GM12878 (cell line): ENCODE measurements at regions not wholly inside any gene's neighbourhood (a gene's known extent, or its start where the extent isn't known, plus 50 kb on each side); places are given as distances from the start of the nearest gene placed in this dataset.

Source experiments
- ATAC-seq: fragments of 200-7000 bp; cut with Tn5 transposase; 3 replicates; pipeline ENCODE4 v1.9.1; 2020; ENCODE audit warnings: mild to moderate bottlenecking, moderate library complexity
- BruUV-seq: library from RNA; stranded (reverse); fragments of 400-500 nt; replicated peaks from 2 replicates; lab custom pipeline; 2021; lab: Mats Ljungman, UMichigan
- CTCF ChIA-PET: fragments of 300-600 bp; sonication (Branson Sonifier 250); formaldehyde crosslinking; extraction: SDS; loops from one replicate; lab custom pipeline; 2021; ENCODE audit warnings: inconsistent platforms; lab: Yijun Ruan, JAX
- POLR2A ChIA-PET: fragments of 350-600 bp; formaldehyde crosslinking; extraction: SDS; loops from one replicate; lab custom pipeline; 2021; ENCODE audit warnings: inconsistent platforms; lab: Charles Lee
- RAD21 ChIA-PET: fragments of 300-600 bp; sonication (Branson Sonifier 250); formaldehyde crosslinking; loops from one replicate; lab custom pipeline; 2023; ENCODE audit warnings: antibody characterized with exemption; ENCODE audit not compliant: unreplicated experiment; lab: Charles Lee
- SMC1A ChIA-PET: fragments of 300-600 bp; sonication (Branson Sonifier 250); formaldehyde crosslinking; loops from one replicate; lab custom pipeline; 2023; ENCODE audit not compliant: unreplicated experiment, uncharacterized antibody; lab: Charles Lee
- DNase-seq: peaks from one replicate; pipeline ENCODE4 v3.0.0-alpha.2; 2011; ENCODE audit warnings: low read depth, low spot score
- FAIRE-seq: peaks from 3 replicates; lab custom pipeline; 2011; peaks lifted over from hg19 to GRCh38; lab: Jason Lieb, UNC
- H2AFZ ChIP-seq: 2 replicates; pipeline ENCODE4 v1.6.0; 2011; ENCODE audit warnings: low read depth, low read length, control low read depth; ENCODE audit not compliant: control insufficient read depth
- H3K27ac ChIP-seq: 2 replicates; pipeline ENCODE4 v1.5.1; 2011; ENCODE audit warnings: control low read depth; ENCODE audit not compliant: control insufficient read depth, insufficient read depth
- H3K27me3 ChIP-seq, 2 experiments: replicated peaks in 1 of 2; 2 replicates each; pipeline versions ENCODE4 v1.6.0 to v1.6.1; 2011; ENCODE audit warnings: low read length in 1 of 2; ENCODE audit not compliant: control insufficient read depth in 2 of 2, insufficient read depth in 2 of 2
- H3K36me3 ChIP-seq, 2 experiments: 2 replicates each; pipeline ENCODE4 v1.5.1; 2011; ENCODE audit warnings: low read length in 1 of 2; ENCODE audit not compliant: control insufficient read depth in 2 of 2, insufficient read depth in 2 of 2
- H3K4me1 ChIP-seq: 2 replicates; pipeline ENCODE4 v1.6.1; 2011; ENCODE audit warnings: mild to moderate bottlenecking, low read length, moderate library complexity, mixed read lengths; ENCODE audit not compliant: control insufficient read depth, insufficient read depth
- H3K4me2 ChIP-seq: 2 replicates; pipeline ENCODE4 v1.6.0; 2011; ENCODE audit warnings: control low read depth; ENCODE audit not compliant: control insufficient read depth, insufficient read depth
- H3K4me3 ChIP-seq: fragments of 200-600 bp; sonication (generic); 2 replicates; pipeline ENCODE4 v1.5.1; 2016
- H3K79me2 ChIP-seq: 2 replicates; pipeline ENCODE4 v1.6.0; 2011; ENCODE audit warnings: low read length; ENCODE audit not compliant: control insufficient read depth, insufficient read depth
- H3K9ac ChIP-seq: 2 replicates; pipeline ENCODE4 v1.8.0; 2011; ENCODE audit warnings: low read length, control low read depth, mixed read lengths; ENCODE audit not compliant: control insufficient read depth, insufficient read depth
- H3K9me3 ChIP-seq: replicated peaks from 3 replicates; pipeline ENCODE4 v1.5.1; 2011; ENCODE audit warnings: mild to moderate bottlenecking, low read length; ENCODE audit not compliant: control insufficient read depth, insufficient read depth
- H4K20me1 ChIP-seq: 2 replicates; pipeline ENCODE4 v1.6.0; 2011; ENCODE audit not compliant: control insufficient read depth, insufficient read depth
- CEBPB ChIP-seq, 2 experiments: fragments of 150-350 bp in 1 of 2; IDR thresholded peaks; 2 replicates each; pipeline ENCODE4 v1.6.1; 2012 to 2014; ENCODE audit warnings: low read depth in 2 of 2, low read length in 2 of 2, borderline replicate concordance in 1 of 2, inconsistent platforms in 1 of 2
- EED ChIP-seq: sonication (generic); IDR thresholded peaks from 2 replicates; pipeline ENCODE4 v1.6.1; 2016; ENCODE audit warnings: antibody characterized with exemption, low read depth
- EP300 ChIP-seq, 2 experiments: fragments of 150-350 bp in 1 of 2; IDR thresholded peaks; 2 replicates each; pipeline ENCODE4 v1.6.1; 2011 to 2012; ENCODE audit warnings: low read depth in 2 of 2, low read length in 2 of 2, borderline replicate concordance in 1 of 2, improper control_type of control experiment in 1 of 2, inconsistent platforms in 1 of 2; ENCODE audit not compliant: control insufficient read depth in 1 of 2
- ESRRA ChIP-seq: IDR thresholded peaks from 2 replicates; pipeline ENCODE4 v1.6.1; 2012; ENCODE audit warnings: mild to moderate bottlenecking, low read length, improper control_type of control experiment
- HDGF ChIP-seq: fragments of 450-650 bp; IDR thresholded peaks from 2 replicates; pipeline ENCODE4 v1.6.1; 2016; ENCODE audit warnings: antibody characterized with exemption
- HSF1 ChIP-seq: fragments of 150-350 bp; IDR thresholded peaks from 2 replicates; pipeline ENCODE4 v1.6.1; 2014; ENCODE audit warnings: mild to moderate bottlenecking, low read depth, low read length
- MXI1 ChIP-seq: fragments of 150-350 bp; IDR thresholded peaks from 2 replicates; pipeline ENCODE4 v1.6.1; 2011; ENCODE audit warnings: low read depth, mild to moderate bottlenecking, inconsistent platforms, low read length, improper control_type of control experiment
- MYB ChIP-seq: fragments of 150-350 bp; IDR thresholded peaks from 2 replicates; pipeline ENCODE4 v1.6.1; 2014; ENCODE audit warnings: mild to moderate bottlenecking, low read depth, low read length, borderline replicate concordance
- POLR2A ChIP-seq: IDR thresholded peaks from 2 replicates; pipeline ENCODE4 v1.6.1; 2011; ENCODE audit warnings: low read depth, mild to moderate bottlenecking, low read length
- POLR2AphosphoS5 ChIP-seq: IDR thresholded peaks from 2 replicates; pipeline ENCODE4 v1.6.1; 2011; ENCODE audit warnings: mild to moderate bottlenecking, low read length, inconsistent platforms
- RELA ChIP-seq: fragments of 450-650 bp; IDR thresholded peaks from 2 replicates; pipeline ENCODE4 v1.8.0; 2014; ENCODE audit warnings: borderline replicate concordance; ENCODE audit not compliant: partially characterized antibody
- SIX5 ChIP-seq: IDR thresholded peaks from 2 replicates; pipeline ENCODE4 v1.6.1; 2011; ENCODE audit warnings: mild to moderate bottlenecking, low read depth, low read length, moderate library complexity; ENCODE audit not compliant: severe bottlenecking
- USF2 ChIP-seq: IDR thresholded peaks from 2 replicates; pipeline ENCODE4 v1.6.1; 2011; ENCODE audit warnings: low read depth, low read length, improper control_type of control experiment, borderline replicate concordance
- YBX1 ChIP-seq: fragments of 450-650 bp; IDR thresholded peaks from 2 replicates; pipeline ENCODE4 v1.6.1; 2016; ENCODE audit warnings: antibody characterized with exemption
- ZNF217 ChIP-seq: fragments of 450-650 bp; IDR thresholded peaks from 2 replicates; pipeline ENCODE4 v1.6.1; 2017; ENCODE audit warnings: antibody characterized with exemption, mild to moderate bottlenecking
- ZNF622 ChIP-seq: fragments of 450-650 bp; IDR thresholded peaks from 2 replicates; pipeline ENCODE4 v1.6.1; 2017; ENCODE audit warnings: mild to moderate bottlenecking, inconsistent platforms
- WGBS: methylation state at CpG from one replicate; pipeline ENCODE4 v1.1.6; 2016; ENCODE audit warnings: low lambda C conversion rate; ENCODE audit not compliant: insufficient replicate concordance, insufficient coverage; ENCODE audit errors: missing lambda C conversion rate; 5-methylcytosine and 5-hydroxymethylcytosine counted together
- in situ Hi-C: fragments of 300-500 bp; cut with MboI; formaldehyde crosslinking; loops from 9 replicates; pipeline ENCODE4 v1.14.3; 2018; ENCODE audit warnings: mixed read lengths
- intact Hi-C: fragments of 100-400 bp; cut with micrococcal nuclease; formaldehyde crosslinking; loops from one replicate; pipeline ENCODE4 v1.14.2; 2022; ENCODE audit not compliant: unreplicated experiment
- TF ChIP-seq, protein P1 (sequence below): fragments of 450-650 bp; IDR thresholded peaks from 2 replicates; pipeline ENCODE4 v1.6.1; 2016; ENCODE audit warnings: mild to moderate bottlenecking
- TF ChIP-seq, protein P2 (sequence below): fragments of 450-650 bp; IDR thresholded peaks from 2 replicates; pipeline ENCODE4 v1.6.1; 2017; ENCODE audit warnings: borderline replicate concordance
- TF ChIP-seq, protein P3 (sequence below): fragments of 450-650 bp; IDR thresholded peaks from 2 replicates; pipeline ENCODE4 v1.6.1; 2017; ENCODE audit warnings: antibody characterized with exemption, mild to moderate bottlenecking, moderate library complexity

GRCh38 chrX:97705936-97706335 lies 822.2 kb downstream of the RPA4 start:
- no peak overlapping the region for H3K27ac ChIP-seq
- H3K9ac ChIP-seq: no peak overlapping the region
- no peak for FAIRE-seq
- H3K36me3 ChIP-seq: no peaks in the 10 kb centered on the region
- RAD21 ChIA-PET: no interaction called here
- intact Hi-C loops (no loop called here), in situ Hi-C loops (no loop called here)
- POLR2A ChIA-PET: no interaction called here
- H3K4me3 ChIP-seq: no peak overlapping the region
- no peak for ATAC-seq
- H3K27me3 ChIP-seq: no peaks in the 10 kb centered on the region
- H3K4me2 ChIP-seq: no peak overlapping the region
- H4K20me1 ChIP-seq: no peaks in the 10 kb centered on the region
- no peaks in the 10 kb centered on the region for H3K79me2 ChIP-seq
- BruUV-seq: no TSS peak
- no peaks in the 10 kb centered on the region for H3K4me1 ChIP-seq
- CTCF ChIA-PET: interaction anchor here (1.1 kb wide), 1 partner anchor 21 kb away, joined by 4 read pairs; no protein-coding TSS in a partner anchor
- SMC1A ChIA-PET: no interaction called here
- no peak for DNase-seq
- H2AFZ ChIP-seq: no peak overlapping the region
- WGBS: 35% methylated on average over 2 of the region's 2 CpGs
- H3K9me3 ChIP-seq: no peaks in the 10 kb centered on the region
- TF ChIP-seq HDGF (no peak), MYB (no peak), YBX1 (no peak), HSF1 (no peak), POLR2AphosphoS5 (no peak), MXI1 (no peak), SIX5 (no peak), RELA (no peak), CEBPB (IDR thresholded peaks at IDR 0.05; ENCODE audit: borderline replicate concordance in 1 of 2, low read depth in 2 of 2, low read length in 2 of 2) (no peak), ESRRA (no peak), EED (no peak), POLR2A (no peak), USF2 (no peak), EP300 (IDR thresholded peaks at IDR 0.05; ENCODE audit: borderline replicate concordance in 1 of 2, control insufficient read depth in 1 of 2, low read depth in 2 of 2, low read length in 2 of 2) (no peak), ZNF217 (no peak), ZNF622 (no peak)
- TF ChIP-seq, protein P1, sequence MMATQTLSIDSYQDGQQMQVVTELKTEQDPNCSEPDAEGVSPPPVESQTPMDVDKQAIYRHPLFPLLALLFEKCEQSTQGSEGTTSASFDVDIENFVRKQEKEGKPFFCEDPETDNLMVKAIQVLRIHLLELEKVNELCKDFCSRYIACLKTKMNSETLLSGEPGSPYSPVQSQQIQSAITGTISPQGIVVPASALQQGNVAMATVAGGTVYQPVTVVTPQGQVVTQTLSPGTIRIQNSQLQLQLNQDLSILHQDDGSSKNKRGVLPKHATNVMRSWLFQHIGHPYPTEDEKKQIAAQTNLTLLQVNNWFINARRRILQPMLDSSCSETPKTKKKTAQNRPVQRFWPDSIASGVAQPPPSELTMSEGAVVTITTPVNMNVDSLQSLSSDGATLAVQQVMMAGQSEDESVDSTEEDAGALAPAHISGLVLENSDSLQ: no peak
- TF ChIP-seq, protein P2, sequence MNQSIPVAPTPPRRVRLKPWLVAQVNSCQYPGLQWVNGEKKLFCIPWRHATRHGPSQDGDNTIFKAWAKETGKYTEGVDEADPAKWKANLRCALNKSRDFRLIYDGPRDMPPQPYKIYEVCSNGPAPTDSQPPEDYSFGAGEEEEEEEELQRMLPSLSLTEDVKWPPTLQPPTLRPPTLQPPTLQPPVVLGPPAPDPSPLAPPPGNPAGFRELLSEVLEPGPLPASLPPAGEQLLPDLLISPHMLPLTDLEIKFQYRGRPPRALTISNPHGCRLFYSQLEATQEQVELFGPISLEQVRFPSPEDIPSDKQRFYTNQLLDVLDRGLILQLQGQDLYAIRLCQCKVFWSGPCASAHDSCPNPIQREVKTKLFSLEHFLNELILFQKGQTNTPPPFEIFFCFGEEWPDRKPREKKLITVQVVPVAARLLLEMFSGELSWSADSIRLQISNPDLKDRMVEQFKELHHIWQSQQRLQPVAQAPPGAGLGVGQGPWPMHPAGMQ: no peak
- TF ChIP-seq, protein P3, sequence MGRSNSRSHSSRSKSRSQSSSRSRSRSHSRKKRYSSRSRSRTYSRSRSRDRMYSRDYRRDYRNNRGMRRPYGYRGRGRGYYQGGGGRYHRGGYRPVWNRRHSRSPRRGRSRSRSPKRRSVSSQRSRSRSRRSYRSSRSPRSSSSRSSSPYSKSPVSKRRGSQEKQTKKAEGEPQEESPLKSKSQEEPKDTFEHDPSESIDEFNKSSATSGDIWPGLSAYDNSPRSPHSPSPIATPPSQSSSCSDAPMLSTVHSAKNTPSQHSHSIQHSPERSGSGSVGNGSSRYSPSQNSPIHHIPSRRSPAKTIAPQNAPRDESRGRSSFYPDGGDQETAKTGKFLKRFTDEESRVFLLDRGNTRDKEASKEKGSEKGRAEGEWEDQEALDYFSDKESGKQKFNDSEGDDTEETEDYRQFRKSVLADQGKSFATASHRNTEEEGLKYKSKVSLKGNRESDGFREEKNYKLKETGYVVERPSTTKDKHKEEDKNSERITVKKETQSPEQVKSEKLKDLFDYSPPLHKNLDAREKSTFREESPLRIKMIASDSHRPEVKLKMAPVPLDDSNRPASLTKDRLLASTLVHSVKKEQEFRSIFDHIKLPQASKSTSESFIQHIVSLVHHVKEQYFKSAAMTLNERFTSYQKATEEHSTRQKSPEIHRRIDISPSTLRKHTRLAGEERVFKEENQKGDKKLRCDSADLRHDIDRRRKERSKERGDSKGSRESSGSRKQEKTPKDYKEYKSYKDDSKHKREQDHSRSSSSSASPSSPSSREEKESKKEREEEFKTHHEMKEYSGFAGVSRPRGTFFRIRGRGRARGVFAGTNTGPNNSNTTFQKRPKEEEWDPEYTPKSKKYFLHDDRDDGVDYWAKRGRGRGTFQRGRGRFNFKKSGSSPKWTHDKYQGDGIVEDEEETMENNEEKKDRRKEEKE: no peak
